NCI-H1930 (cell line): ENCODE measurements at regions not wholly inside any gene's neighbourhood (a gene's known extent, or its start where the extent isn't known, plus 50 kb on each side); places are given as distances from the start of the nearest gene placed in this dataset.
"Not testable (repeated sequence)": the region's sequence is repeated elsewhere in the genome, so short reads cannot be mapped to it uniquely, and the experiment has no call there.

Source experiments
- DNase-seq, 2 experiments: peaks; one replicate each; lab custom pipeline; 2025; lab: John Stamatoyannopoulos, UW

DNA sequence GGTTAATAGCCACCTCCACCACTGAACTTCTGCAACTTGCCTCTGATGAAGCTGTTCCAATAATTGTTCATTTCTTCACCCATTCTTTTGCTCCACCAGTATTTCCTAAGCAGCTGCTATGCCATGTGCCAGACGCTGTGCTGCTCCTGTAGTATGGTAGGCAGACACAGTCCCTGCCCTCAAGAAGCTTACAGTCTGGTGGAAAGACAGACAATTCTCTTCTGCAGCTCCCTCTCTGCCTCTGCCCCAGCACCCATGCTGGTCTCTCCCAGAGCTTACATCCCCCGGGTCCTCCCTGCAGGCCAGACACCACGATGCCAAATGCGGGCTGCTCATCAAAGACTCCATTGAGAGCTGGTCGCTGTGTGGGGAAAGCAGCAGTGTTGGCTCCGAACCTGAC lies 111.6 kb upstream of the ESRRB start:
- DNase-seq: no peak

DNA sequence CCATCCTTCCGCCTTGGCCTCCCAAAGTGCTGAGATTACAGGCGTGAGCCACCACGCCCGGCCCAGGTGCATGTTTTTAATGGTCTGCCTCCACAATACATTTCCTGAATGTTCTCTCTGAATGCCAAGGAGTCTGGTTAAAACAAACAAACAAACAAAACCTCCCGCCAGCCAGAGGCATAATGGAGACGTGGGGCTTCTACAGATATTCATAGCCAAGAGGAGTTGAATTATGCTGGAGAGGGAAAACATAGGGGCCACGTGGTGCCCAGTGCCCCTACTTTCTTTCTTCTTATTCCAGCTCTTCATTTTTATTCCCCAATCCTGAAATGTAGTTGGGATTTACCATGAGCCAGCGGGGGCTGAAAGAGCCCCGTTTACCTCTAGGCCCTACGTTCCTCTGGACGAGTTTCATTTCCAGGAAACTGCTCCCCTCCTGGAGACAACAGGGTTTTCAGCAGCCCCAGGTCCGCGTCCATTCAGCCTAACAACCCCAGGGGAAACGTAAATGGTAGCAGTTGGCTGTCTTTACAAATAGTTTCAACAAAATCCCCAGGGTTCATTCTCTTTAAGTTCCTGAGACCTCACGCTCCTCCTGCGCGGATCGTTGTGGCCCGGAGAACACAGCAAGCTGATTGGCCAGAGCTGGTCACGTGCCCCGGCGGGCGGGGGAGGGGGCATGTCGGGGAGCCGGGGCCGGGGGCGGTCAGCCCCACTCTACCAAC lies 108.5 kb upstream of the ESRRB start:
- peak; percentile 29 to 49 for DNase-seq

DNA sequence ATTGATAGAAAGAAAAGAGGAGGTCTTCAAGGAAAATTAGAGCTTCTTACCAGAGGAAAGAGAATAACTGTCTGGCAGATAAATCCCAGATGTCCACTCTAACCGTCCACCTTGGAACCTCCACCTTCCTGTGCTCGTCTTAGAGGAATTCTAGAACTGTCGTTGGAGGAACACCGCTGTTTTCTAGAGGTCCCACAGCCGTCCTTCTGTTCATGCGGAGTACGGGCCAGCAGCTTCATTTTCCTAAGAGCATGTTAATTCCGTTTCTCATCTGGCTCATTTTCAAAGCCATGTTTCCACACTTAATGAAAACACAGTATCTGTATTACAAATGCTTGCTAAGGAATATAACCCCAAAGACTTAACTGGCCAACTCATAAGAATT lies 107.9 kb upstream of the ESRRB start:
- no peak for DNase-seq

DNA sequence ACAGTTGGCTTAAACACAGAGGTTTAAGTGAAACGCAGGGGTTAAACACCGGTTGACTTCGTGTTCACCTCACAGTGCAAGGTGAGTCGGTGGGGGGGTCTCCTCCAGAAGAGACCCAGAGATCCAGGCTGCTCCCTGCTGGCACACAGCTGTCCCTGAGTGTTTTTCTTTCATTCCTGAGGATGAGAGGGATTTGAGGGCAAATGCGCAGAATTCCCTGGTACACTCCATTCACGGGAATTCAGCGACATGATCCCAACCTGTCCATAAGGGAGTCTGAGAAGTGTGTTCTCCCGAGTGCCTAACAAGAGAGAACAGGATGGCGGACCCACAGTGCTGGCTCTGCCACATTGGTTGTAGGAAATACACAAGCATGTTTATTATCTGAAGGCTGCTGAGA lies 107.2 kb upstream of the ESRRB start:
- no peak for DNase-seq

DNA sequence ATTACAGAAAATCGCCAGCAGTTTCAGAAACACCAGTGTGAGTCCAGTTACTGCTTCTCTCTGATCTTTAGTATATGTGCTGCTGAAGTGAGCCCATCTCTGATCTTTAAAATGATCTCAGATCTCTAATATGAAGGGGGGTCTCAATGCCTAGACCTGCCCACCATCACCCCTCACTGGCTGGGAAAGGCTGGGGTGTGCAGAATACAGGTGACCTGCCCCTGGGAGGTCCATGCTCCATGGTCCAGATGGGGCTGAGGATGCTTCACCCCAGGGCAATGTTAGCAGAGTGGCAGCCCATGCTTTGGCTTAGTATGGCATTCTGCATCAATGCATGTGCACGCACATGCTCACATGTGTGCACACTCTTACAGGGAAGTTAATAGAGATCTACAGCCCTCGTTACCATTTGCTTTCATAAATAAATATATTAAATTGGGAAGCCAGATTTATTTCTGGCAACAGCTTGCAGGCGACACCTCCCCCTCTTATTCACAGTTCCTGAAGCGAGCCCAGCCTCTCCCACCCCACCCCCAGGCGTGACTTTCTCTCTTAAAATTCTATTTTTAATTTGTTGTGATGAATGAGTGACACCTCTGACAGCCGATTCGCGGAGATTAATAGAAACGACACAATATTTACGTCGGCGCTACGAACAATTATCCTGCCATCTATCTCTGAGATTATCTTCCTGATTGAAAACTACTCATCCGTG lies 104.7 kb upstream of the ESRRB start:
- DNase-seq: no peak

DNA sequence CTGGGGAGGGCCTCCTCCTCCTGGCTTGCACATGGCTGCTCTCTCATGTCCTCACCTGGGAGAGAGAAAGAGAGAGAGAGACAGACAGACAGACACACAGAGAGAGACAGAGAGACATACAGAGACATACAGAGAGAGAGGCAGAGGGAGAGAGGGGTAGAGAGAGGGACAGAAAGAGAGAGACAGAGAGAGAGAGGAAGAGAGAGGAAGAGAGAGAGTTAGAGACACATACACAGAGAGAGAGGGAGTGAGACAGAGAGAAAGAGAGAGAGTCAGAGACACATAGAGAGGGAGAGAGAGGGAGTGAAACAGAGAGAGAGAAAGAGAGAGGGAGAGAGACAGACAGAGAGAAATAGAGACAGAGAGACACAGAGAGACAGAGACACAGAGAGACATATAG lies 103.6 kb upstream of the ESRRB start:
- DNase-seq: no peak

DNA sequence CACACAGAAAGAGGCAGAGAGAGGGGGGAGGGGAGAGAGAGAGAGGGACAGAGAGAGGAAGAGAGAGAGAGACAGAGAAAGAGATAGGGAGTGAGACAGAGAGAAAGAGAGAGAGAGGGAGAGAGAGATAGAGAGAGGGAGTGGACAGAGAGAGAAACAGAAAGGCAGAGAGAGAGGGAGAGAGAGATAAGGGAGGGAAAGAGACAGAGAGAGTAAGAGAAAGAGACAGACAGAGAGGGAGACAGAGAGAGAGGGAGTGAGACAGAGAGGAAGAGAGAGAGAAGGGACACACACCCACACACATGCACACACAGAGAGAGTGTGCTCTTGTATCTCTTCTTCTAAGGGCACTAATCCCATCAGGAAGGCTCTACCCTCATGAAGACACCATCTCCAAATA lies 103.2 kb upstream of the ESRRB start:
- no peak for DNase-seq

DNA sequence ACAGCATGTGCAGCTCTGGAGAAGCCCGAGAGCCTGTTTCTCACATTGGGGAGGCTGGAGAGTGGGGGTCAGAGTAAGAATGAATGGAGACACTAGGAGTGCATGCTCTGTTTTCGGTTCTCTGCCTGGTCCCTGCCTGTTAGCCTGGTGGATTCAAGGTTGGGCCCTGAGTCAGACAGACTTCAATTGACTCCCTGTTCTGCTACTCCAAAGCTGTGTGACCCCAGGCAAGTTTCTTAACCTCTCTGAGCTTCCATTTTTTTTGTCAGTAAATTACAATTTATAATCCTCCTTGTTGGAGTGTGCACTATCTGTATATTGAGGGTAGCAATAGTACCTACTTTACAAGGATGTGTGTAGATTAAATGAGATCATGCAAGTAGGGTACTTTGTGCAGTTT lies 102.6 kb upstream of the ESRRB start:
- no peak for DNase-seq

DNA sequence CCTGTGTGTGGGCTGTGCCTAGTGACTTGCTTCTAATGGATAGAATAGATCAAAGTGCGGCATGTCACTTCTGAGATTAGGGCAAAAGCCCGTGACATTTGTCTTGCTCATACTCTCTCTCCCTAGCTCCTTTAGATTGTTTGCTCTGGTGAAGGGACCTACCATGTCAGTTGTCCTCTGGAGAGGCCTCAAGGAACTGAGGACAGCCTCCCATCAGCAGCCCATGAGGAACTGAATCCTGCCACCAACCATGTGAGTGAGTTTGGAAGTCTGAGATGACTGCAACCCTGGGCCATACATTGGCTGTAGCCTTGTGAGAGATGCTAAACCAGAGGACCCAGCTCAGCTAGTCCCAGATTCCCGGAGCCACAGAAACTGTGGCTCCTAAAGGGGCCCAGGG lies 101.6 kb upstream of the ESRRB start:
- DNase-seq: no peak

DNA sequence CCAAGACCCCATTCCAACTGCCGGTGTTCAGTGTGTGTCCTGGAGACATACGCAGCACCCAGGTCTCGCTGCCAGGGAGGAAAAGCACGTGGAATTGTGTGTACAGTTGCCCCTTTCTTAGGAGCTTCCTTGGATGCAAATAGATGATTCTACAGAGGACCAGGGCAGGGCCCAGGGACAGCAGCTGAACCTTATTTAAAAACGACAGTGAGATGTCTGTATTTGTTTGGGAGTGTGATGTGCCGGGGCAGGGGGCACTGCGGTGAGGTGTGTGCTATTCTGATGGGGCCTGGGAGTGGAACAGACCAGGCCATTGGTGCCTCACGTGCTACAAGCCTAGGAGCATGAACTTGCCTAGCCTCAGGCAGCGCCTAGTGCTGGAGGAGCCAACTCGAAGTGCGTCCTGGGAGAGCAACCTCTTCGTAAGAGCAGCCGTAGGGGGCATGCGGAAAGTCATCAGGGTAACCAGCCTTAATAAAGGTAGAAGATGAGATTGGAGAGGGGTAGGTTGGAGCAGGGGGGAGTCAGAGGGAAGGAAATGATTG lies 98.3 kb upstream of the ESRRB start:
- no peak for DNase-seq

DNA sequence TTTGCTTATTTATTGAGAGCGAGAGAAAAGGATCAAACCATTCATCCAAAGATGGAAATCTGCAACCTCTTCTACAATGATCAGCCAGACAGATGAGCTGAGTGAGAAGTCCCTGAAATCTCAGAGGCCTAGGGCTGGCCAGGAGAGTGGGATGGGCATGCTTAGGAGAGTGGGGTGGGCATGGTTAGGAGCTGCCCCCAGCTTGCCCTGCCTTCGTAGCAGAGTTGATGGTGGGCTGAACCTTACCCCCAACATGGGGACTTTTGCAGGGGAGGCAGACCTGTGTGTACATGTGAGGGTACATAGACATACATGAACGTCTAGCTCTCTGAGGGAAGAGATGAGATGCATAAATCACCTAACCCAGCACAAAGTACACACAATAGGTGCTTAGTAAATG lies 95.7 kb upstream of the ESRRB start:
- DNase-seq: no peak

DNA sequence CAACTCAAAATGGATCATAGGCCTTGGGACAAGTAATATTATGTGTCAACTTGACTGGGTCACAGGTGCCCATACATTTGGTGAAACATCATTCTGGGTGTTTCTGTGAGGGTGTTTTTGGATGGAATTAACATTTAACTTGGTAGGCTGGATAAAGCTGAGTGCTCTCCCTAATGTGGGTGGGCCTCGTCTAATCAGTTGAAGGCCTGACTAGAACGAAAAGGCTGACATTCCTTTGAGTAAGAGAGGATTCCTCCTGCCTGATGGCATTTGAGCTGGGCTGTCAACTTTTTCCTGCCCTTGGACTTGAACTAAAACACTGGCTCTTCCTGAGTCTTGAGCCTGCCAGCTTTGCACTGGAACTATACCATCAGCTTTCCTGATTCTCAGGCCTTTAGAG lies 93.4 kb upstream of the ESRRB start:
- no peak for DNase-seq

DNA sequence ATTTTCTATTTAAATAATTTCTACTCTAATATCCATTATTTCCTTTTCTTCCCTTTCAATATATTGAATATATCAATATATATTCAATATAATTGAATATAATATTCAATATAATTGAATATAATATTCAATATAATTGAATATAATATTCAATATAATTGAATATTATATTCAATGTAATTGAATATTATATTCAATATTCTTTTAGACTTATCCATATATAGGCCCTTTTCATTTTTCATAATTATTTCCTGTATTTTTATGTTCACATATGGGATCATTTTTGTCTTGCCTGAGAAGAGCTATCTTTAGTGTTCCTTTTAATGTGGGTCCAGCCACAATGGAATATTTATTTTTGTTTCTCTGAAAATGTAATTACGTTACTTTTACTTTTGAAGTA lies 88.9 kb upstream of the ESRRB start:
- no peak for DNase-seq

DNA sequence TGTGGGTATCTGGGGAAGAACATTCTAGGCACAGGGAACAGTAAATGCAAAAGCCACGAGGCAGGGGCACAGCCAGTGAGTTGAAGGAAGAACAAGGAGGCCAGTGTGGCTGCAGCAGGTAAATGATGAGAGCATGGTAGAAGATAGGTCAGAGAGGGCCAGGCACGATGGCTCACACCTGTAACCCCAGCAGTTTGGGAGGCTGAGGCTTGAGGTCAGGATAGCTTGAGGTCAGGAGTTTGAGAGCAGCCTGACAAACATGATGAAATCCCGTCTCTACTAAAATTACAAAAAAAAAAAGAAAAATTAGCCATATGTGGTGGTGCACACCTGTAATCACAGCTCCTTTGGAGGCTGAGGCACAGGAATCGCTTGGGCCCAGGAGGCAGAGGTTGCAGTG lies 86.7 kb upstream of the ESRRB start:
- no peak for DNase-seq

DNA sequence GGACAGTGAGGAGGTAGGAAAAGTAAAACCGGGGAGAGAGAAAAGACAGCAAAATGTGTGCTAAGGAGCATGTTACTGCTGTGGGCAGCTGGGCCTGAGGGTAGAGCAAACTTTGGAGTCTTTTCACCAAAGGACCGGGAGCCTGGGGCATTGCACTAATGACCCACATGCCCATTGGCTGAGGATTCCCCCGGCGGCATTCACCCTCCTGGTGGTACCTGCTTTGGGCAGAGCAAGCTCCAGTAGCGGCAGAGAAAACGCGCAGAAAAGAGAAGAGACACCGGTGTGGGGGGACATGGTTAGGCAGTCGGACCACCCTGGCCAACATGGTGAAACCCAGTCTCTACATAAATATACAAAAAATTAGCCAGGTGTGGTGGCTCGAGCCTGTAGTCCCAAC lies 83.4 kb upstream of the ESRRB start:
- DNase-seq: no peak

DNA sequence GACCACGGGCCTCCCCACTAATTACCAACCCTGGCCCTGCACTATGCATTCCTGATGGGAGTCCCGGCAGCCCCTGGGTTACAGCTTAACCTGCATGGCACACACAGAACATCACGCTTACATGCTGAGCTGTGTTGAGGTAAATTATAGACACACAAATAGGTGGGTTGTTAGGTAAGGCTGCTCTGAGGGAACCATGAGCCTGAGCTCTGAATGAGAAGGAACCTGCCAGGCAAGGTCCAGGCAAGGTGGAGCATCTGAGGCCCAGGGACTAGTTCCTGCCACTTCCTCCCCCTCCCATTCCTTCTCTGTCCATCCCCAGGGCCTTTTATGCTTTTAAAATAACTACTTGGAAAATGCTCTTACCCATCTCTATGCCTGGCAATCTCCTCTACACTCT lies 82.7 kb upstream of the ESRRB start:
- DNase-seq: no peak

DNA sequence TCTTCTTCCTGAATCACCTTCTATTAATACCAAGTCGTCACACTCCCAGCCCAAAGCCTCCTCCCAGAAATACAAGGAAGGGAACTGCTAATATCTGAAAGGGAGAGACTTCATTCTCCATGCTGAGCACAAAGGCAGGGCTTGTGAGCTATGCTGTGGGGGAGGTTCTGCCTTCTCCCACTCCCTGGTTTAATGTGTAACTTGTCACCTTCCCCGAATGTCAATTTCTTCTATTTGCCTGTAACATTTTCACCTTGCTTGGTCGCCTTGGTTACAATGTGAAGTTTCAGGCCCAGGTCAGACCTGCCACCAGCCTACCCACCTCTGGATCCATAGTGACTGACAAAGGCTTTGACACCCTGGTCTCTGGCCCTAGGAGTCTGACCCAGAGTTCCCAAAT lies 82.0 kb upstream of the ESRRB start:
- no peak for DNase-seq

DNA sequence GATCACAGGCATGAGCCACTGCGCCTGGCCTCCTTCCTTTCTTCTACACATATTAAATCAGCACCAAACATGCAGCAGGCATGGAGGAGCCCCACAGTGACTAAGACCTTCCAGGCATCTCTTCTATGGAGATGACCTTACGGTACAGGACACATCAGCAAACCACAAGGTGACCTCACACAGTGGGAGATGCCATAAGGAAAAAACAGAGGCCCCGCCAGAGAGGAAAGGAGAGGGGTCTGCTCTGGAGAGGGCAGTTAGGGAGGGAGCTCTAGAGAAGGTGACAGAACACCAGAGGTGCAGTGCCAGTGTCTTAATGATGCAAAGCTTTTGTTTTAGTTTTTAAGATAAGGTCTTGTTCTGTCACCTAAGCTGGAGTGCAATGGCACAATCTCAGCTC lies 81.1 kb upstream of the ESRRB start:
- DNase-seq: no peak

DNA sequence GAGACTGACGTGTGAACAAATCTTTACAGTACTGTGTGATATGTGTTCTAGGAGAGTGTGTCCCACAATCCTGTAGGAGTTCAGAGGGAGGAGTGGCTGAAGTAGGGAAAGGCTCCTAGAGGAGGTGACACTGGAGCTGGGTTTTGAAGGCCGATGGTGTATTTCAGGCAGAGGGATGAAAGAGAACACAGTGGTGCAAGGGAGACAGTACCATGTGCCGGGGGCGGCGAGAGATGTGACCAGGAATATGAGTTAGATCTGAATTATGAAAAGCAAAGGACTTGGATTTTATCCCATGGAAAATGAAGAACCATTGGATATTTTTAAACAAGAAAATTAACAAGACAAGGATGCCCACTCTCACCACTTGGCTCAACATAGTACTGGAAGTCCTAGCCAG lies 77.0 kb upstream of the ESRRB start:
- no peak for DNase-seq

DNA sequence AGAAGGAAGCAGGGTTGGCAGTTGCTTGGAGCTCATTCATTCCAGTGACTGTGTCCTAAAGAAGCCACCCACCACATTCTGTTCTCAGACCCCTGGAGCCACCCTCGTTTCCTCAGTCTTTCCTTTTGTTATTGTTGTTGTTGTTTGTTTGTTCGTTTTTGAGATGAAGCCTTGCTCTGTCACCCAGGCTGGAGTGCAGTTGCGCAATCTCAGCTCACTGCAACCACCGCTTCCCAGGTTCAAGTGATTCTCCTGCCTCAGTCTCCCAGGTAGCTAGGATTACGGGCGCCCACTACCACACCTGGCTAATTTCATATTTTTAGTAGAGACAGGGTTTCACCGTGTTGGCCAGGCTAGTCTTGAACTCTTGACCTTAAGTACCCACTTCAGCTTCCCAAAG lies 72.7 kb upstream of the ESRRB start:
- not testable (repeated sequence) for DNase-seq

DNA sequence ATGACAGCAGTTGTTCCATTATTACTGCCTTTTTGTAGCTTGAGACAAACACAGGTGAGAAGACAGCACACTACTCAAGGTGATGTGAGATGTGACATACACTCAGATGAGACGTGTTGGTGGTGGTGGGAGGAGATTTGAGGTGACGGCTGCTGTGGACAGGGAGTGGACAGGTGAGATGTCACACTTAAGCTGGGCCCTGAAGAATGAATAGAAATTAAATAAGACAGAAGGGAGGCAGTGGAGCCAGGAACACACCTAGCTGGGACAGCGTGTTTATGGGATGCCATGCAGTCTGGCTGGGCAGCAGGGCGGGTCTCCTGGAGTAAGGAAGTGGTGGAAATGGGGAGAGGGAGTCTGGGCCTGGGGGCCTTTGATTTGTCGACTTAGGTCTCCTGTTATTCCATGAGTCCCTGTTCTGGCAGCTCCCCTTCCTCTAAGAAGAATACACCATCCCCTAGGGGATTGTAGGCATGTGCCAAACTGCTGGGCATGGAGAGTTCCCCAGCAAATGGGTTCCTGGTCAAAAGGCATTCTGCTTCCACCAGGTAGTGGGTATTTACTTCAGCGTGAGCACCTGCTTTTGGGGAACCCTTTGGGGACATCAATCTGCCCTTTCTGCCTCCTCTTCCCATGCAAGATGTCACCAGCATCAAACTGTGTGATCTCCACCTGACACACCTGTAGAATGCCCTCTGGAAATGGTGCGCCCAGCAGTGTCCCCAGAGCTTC lies 71.2 kb upstream of the ESRRB start:
- no peak for DNase-seq

DNA sequence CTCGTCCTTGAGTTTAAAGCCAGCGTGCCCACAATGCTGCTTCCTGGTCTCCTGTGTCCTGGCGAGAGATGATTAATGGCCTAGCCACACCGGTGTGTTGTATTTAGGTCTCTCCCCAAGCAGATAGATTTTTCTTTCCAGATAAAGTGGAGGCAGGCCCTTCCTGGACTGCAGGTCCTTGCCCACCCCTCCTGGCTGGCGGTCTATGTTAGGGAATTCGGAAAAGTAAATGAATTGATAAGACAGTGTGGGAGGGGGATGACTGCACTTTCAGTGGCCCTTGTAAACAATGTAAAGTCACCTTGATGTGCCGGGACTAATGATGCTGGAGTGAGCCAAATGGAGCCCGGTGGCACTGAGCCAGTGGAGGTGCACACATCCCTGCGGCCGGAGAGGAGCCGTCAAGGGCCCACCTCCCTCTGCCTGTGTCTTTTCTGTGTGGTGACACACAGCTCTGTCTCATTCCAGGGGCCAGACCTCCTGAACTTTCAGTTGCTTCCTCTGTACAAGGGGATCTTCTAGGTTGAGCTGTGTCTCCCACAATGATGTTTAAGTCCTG lies 70.6 kb upstream of the ESRRB start:
- no peak for DNase-seq

DNA sequence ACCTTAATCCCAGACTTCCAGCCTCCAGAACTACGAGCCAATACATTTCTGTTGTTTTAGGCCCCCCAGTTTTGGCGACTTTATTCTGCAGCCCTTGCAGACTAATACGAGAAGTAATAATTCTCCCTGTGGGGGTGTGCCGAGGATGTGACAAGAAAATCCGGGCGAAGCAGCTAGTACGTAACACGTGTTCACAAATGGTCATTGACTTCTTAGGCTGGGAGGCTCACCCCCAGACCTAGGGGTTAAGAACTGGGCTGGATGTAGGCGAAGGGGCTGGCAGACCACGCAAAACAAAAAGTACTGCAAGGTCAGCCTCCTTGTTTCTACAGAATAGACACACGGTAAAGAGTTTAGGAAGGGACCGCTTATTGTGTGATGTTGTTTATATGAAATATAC lies 69.8 kb upstream of the ESRRB start:
- DNase-seq: no peak
